ENCODE measurements at regions not wholly inside any gene's neighbourhood (a gene's known extent, or its start where the extent isn't known, plus 50 kb on each side); places are given as distances from the start of the nearest gene placed in this dataset.

- H3K9me3 ChIP-seq: no peaks in the 10 kb centered on the region
- no peak overlapping the region for H3K4me2 ChIP-seq
- no peak overlapping the region for H3K9ac ChIP-seq
- no peaks in the 10 kb centered on the region for H3K79me2 ChIP-seq (ENCODE audit: insufficient read depth)
- ChIA-PET POLR2A (no interaction called here), CTCF (no interaction called here)
- no peaks in the 10 kb centered on the region for H3K27me3 ChIP-seq (ENCODE audit: insufficient read depth)
- no peaks in the 10 kb centered on the region for H3K36me3 ChIP-seq (replicated peaks in 1 of 2; ENCODE audit: control insufficient read depth in 1 of 2, insufficient read depth in 2 of 2, low read length in 1 of 2)
- TF ChIP-seq RAD21 (IDR thresholded peaks at IDR 0.05; ENCODE audit: low read length) (no peak), GABPA (IDR thresholded peaks at IDR 0.05; ENCODE audit: low read depth) (no peak), SIN3A (IDR thresholded peaks at IDR 0.05; ENCODE audit: borderline replicate concordance, low read depth, low read length) (no peak), USF1 (IDR thresholded peaks at IDR 0.05; ENCODE audit: borderline replicate concordance, low read depth) (no peak), FOXJ3 (CRISPR knock-in tag; IDR thresholded peaks at IDR 0.05) (no peak), POLR2AphosphoS5 (IDR thresholded peaks at IDR 0.05; ENCODE audit: low read depth, low read length) (no peak), ELF1 (IDR thresholded peaks at IDR 0.05) (no peak), MAX (IDR thresholded peaks at IDR 0.05; ENCODE audit: low read depth) (no peak), ZBTB33 (IDR thresholded peaks at IDR 0.05; ENCODE audit: borderline replicate concordance, low read depth) (no peak), FOXM1 (IDR thresholded peaks at IDR 0.05; ENCODE audit: low read depth) (no peak), NRF1 (IDR thresholded peaks at IDR 0.05; ENCODE audit: low read depth, low read length) (no peak), FOSL2 (IDR thresholded peaks at IDR 0.05; ENCODE audit: borderline replicate concordance, low read depth) (no peak), SMC3 (IDR thresholded peaks at IDR 0.05; ENCODE audit: low read depth, low read length) (no peak), USF2 (IDR thresholded peaks at IDR 0.05; ENCODE audit: borderline replicate concordance, low read depth, low read length) (no peak), TEAD4 (IDR thresholded peaks at IDR 0.05; ENCODE audit: borderline replicate concordance, insufficient read depth) (no peak), EZH2phosphoT487 (IDR thresholded peaks at IDR 0.05; ENCODE audit: borderline replicate concordance, low read depth) (no peak), TAF1 (IDR thresholded peaks at IDR 0.05; ENCODE audit: borderline replicate concordance, low read depth, low read length) (no peak), GATA2 (CRISPR knock-in tag; IDR thresholded peaks at IDR 0.05) (no peak), MEF2A (IDR thresholded peaks at IDR 0.05; ENCODE audit: borderline replicate concordance, low read depth) (no peak)
- no peak for DNase-seq
- H3K4me3 ChIP-seq (ENCODE audit: low read depth in 2 of 2, low read length in 1 of 2): no peak overlapping the region
- no peak overlapping the region for H2AFZ ChIP-seq (ENCODE audit: low read depth)
- H4K20me1 ChIP-seq (ENCODE audit: insufficient read depth): no peaks in the 10 kb centered on the region
- no peaks in the 10 kb centered on the region for H3K4me1 ChIP-seq (ENCODE audit: control insufficient read depth in 1 of 2, insufficient read depth in 2 of 2, low read depth in 1 of 2, low read length in 1 of 2)
- no peak overlapping the region for H3K27ac ChIP-seq (ENCODE audit: low read depth in 2 of 2, low read length in 1 of 2)
- no peaks in the 10 kb centered on the region for H3K9me2 ChIP-seq
- WGBS (ENCODE audit: low lambda C conversion rate): 0% methylated on average over 3 of the region's 3 CpGs
- H3F3A ChIP-seq (replicated peaks; ENCODE audit: insufficient read depth): no peaks in the 10 kb centered on the region
Observed at GRCh38 chrX:58051346-58051745, 141.1 kb upstream of the ZXDA start.

Measured in SK-N-SH (cell line).